Ectodermal cell (in vitro differentiated cells): ENCODE measurements at regions not wholly inside any gene's neighbourhood (a gene's known extent, or its start where the extent isn't known, plus 50 kb on each side); places are given as distances from the start of the nearest gene placed in this dataset.
A peak's percentile ranks its signal among the peaks of the same experiment; 100 is the strongest.
"Not testable (repeated sequence)": the region's sequence is repeated elsewhere in the genome, so short reads cannot be mapped to it uniquely, and the experiment has no call there.

Source experiments
- H3K27ac ChIP-seq: 2 replicates; pipeline ENCODE4 v1.7.0; 2013; ENCODE audit warnings: mild to moderate bottlenecking, low read depth, low read length; ENCODE audit not compliant: insufficient read depth, poor library complexity, severe bottlenecking
- H3K27me3 ChIP-seq: 2 replicates; pipeline ENCODE4 v1.7.0; 2013; ENCODE audit warnings: mild to moderate bottlenecking, low read length; ENCODE audit not compliant: insufficient read depth, control insufficient read depth, poor library complexity, severe bottlenecking
- H3K36me3 ChIP-seq: one replicate; pipeline ENCODE4 v1.7.0; 2013; ENCODE audit warnings: low read length; ENCODE audit not compliant: control insufficient read depth, insufficient read depth
- H3K4me1 ChIP-seq: one replicate; pipeline ENCODE4 v1.7.0; 2013; ENCODE audit warnings: low read length; ENCODE audit not compliant: control insufficient read depth, insufficient read depth
- H3K4me3 ChIP-seq: 2 replicates; pipeline ENCODE4 v1.7.0; 2013; ENCODE audit warnings: low read depth, low read length, control low read depth; ENCODE audit not compliant: insufficient read depth
- H3K9me3 ChIP-seq: 2 replicates; pipeline ENCODE4 v1.7.0; 2013; ENCODE audit warnings: mild to moderate bottlenecking, low read length, moderate library complexity; ENCODE audit not compliant: control insufficient read depth
- WGBS, 2 experiments: methylation state at CpG; one replicate each; pipeline ENCODE4 v1.1.7; 2013; ENCODE audit warnings: missing lambda C conversion rate in 2 of 2; 5-methylcytosine and 5-hydroxymethylcytosine counted together

GRCh38 chr10:78464118-78464855 lies 430.6 kb downstream of the RPS24 start:
- Histone ChIP-seq H3K27me3 (no peaks in the 10 kb centered on the region), H3K4me3 (no peak overlapping the region), H3K27ac (no peak overlapping the region), H3K4me1 (peaks cover 19% of the 10 kb centered on the region), H3K9me3 (no peaks in the 10 kb centered on the region), H3K36me3 (no peaks in the 10 kb centered on the region)
- WGBS, 2 experiments, result 57 to 73% methylated on average over 3 to 4 of the region's 4 CpGs

GRCh38 chr10:78464856-78465267 lies 431.2 kb downstream of the RPS24 start:
- H3K4me3 ChIP-seq, result no peak overlapping the region
- no peaks in the 10 kb centered on the region for H3K27me3 ChIP-seq
- H3K9me3 ChIP-seq, result no peaks in the 10 kb centered on the region
- no peak overlapping the region for H3K27ac ChIP-seq
- H3K36me3 ChIP-seq, result no peaks in the 10 kb centered on the region
- 68 to 69% methylated on average over 13 of the region's 13 CpGs for WGBS, 2 experiments
- peaks cover 19% of the 10 kb centered on the region for H3K4me1 ChIP-seq

GRCh38 chr10:78465431-78465830 lies 431.8 kb downstream of the RPS24 start:
- H3K4me1 ChIP-seq, result peaks cover 19% of the 10 kb centered on the region
- H3K27ac ChIP-seq, result peak overlapping the region; percentile 3
- no peaks in the 10 kb centered on the region for H3K36me3 ChIP-seq
- H3K9me3 ChIP-seq, result no peaks in the 10 kb centered on the region
- no peaks in the 10 kb centered on the region for H3K27me3 ChIP-seq
- WGBS, 2 experiments, result 38 to 43% methylated on average over 2 of the region's 2 CpGs
- H3K4me3 ChIP-seq, result no peak overlapping the region

GRCh38 chr10:78467496-78468106 lies 433.9 kb downstream of the RPS24 start:
- H3K36me3 ChIP-seq, result no peaks in the 10 kb centered on the region
- H3K27ac ChIP-seq, result no peak overlapping the region
- 91 to 98% methylated on average over 2 to 3 of the region's 7 CpGs for WGBS, 2 experiments
- no peak overlapping the region for H3K4me3 ChIP-seq
- H3K4me1 ChIP-seq, result peaks cover 37% of the 10 kb centered on the region
- no peaks in the 10 kb centered on the region for H3K9me3 ChIP-seq
- no peaks in the 10 kb centered on the region for H3K27me3 ChIP-seq

- not testable (repeated sequence) for H3K4me3 ChIP-seq, H3K27me3 ChIP-seq, H3K36me3 ChIP-seq, H3K9me3 ChIP-seq, H3K27ac ChIP-seq
- 96 to 98% methylated on average over 26 of the region's 26 CpGs for WGBS, 2 experiments
- peaks cover 45% of the 10 kb centered on the region for H3K4me1 ChIP-seq
Measured at GRCh38 chr10:78468731-78469130, 435.1 kb downstream of the RPS24 start.

- H3K27me3 ChIP-seq, result no peaks in the 10 kb centered on the region
- no peaks in the 10 kb centered on the region for H3K36me3 ChIP-seq
- no peak overlapping the region for H3K4me3 ChIP-seq
- no peak overlapping the region for H3K27ac ChIP-seq
- WGBS, 2 experiments, result 82 to 84% methylated on average over 7 of the region's 7 CpGs
- no peaks in the 10 kb centered on the region for H3K9me3 ChIP-seq
- peaks cover 38% of the 10 kb centered on the region for H3K4me1 ChIP-seq
Measured at GRCh38 chr10:78470267-78471103, 436.8 kb downstream of the RPS24 start.

GRCh38 chr10:78471326-78471722 lies 437.7 kb downstream of the RPS24 start:
- peaks cover 31% of the 10 kb centered on the region for H3K4me1 ChIP-seq
- H3K9me3 ChIP-seq, result no peaks in the 10 kb centered on the region
- no peaks in the 10 kb centered on the region for H3K36me3 ChIP-seq
- H3K4me3 ChIP-seq, result no peak overlapping the region
- WGBS, 2 experiments, result 80 to 83% methylated on average over 8 of the region's 8 CpGs
- H3K27me3 ChIP-seq, result no peaks in the 10 kb centered on the region
- H3K27ac ChIP-seq, result no peak overlapping the region

GRCh38 chr10:78471723-78472550 lies 438.3 kb downstream of the RPS24 start:
- no peaks in the 10 kb centered on the region for H3K36me3 ChIP-seq
- H3K4me3 ChIP-seq, result no peak overlapping the region
- peaks cover 31% of the 10 kb centered on the region for H3K4me1 ChIP-seq
- H3K27ac ChIP-seq, result peak overlapping the region; percentile 69
- H3K9me3 ChIP-seq, result no peaks in the 10 kb centered on the region
- H3K27me3 ChIP-seq, result no peaks in the 10 kb centered on the region
- 64 to 65% methylated on average over 11 of the region's 11 CpGs for WGBS, 2 experiments

GRCh38 chr10:78472551-78472890 lies 438.9 kb downstream of the RPS24 start:
- H3K9me3 ChIP-seq, result no peaks in the 10 kb centered on the region
- no peak overlapping the region for H3K4me3 ChIP-seq
- no peaks in the 10 kb centered on the region for H3K27me3 ChIP-seq
- peak overlapping the region; percentile 69 for H3K27ac ChIP-seq
- H3K36me3 ChIP-seq, result no peaks in the 10 kb centered on the region
- H3K4me1 ChIP-seq, result peaks cover 31% of the 10 kb centered on the region
- 30 to 37% methylated on average over 7 of the region's 7 CpGs for WGBS, 2 experiments
